MM.1S (cell line): ENCODE measurements at regions not wholly inside any gene's neighbourhood (a gene's known extent, or its start where the extent isn't known, plus 50 kb on each side); places are given as distances from the start of the nearest gene placed in this dataset.

Experiments used
- EZH2phosphoT487 ChIP-seq: fragments of 300-600 bp; sonication (generic); IDR thresholded peaks from 2 replicates; pipeline ENCODE4 v1.6.1; 2018; ENCODE audit warnings: antibody characterized with exemption, low read length
- TF ChIP-seq, protein P1 (sequence below): fragments of 300-600 bp; sonication (generic); IDR thresholded peaks from 2 replicates; pipeline ENCODE4 v1.5.1; 2016; ENCODE audit warnings: antibody characterized with exemption, low read length, mixed read lengths

GRCh38 chr7:131937868-131938267 is 381.4 kb upstream of the PODXL start:
- TF ChIP-seq, protein P1, sequence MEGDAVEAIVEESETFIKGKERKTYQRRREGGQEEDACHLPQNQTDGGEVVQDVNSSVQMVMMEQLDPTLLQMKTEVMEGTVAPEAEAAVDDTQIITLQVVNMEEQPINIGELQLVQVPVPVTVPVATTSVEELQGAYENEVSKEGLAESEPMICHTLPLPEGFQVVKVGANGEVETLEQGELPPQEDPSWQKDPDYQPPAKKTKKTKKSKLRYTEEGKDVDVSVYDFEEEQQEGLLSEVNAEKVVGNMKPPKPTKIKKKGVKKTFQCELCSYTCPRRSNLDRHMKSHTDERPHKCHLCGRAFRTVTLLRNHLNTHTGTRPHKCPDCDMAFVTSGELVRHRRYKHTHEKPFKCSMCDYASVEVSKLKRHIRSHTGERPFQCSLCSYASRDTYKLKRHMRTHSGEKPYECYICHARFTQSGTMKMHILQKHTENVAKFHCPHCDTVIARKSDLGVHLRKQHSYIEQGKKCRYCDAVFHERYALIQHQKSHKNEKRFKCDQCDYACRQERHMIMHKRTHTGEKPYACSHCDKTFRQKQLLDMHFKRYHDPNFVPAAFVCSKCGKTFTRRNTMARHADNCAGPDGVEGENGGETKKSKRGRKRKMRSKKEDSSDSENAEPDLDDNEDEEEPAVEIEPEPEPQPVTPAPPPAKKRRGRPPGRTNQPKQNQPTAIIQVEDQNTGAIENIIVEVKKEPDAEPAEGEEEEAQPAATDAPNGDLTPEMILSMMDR = no peak
- no peak for TF ChIP-seq EZH2phosphoT487
